GM12864 (cell line): ENCODE measurements at regions not wholly inside any gene's neighbourhood (a gene's known extent, or its start where the extent isn't known, plus 50 kb on each side); places are given as distances from the start of the nearest gene placed in this dataset.
A peak's percentile ranks its signal among the peaks of the same experiment; 100 is the strongest.
"Not testable (repeated sequence)": the region's sequence is repeated elsewhere in the genome, so short reads cannot be mapped to it uniquely, and the experiment has no call there.

Experiments used
- DNase-seq: peaks from one replicate; pipeline ENCODE4 v3.0.0-alpha.2; 2011; ENCODE audit warnings: low read depth
- H3K4me3 ChIP-seq: 2 replicates; pipeline ENCODE4 v1.5.1; 2011; ENCODE audit warnings: mild to moderate bottlenecking, low read depth, low read length, control low read depth
- TF ChIP-seq, protein P1 (sequence below): IDR thresholded peaks from 2 replicates; pipeline ENCODE4 v1.5.1; 2011; ENCODE audit warnings: low read depth, mild to moderate bottlenecking, moderate library complexity, low read length, control low read depth, inconsistent platforms; ENCODE audit errors: missing control alignments

DNA sequence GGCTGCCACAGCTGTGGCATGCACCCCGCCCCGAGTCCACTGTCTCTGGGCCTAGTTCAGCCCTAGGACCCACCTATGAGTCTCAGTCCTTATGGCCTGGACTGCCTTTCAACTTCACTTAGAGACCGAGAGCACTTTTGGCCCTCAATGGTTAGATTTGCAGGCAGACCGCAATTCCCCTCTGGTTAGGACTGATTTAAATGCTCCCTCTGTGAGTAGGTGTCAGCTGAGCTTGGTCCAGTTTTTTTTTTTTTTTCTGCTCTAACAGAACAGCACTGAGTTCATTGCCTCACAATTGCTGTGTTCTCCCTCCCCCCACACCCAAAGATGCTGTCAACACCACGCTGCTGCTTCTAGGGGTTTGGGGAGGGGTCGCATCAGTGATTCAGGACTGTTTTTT, 143.2 kb downstream of the BMP15 start:
- TF ChIP-seq, protein P1, sequence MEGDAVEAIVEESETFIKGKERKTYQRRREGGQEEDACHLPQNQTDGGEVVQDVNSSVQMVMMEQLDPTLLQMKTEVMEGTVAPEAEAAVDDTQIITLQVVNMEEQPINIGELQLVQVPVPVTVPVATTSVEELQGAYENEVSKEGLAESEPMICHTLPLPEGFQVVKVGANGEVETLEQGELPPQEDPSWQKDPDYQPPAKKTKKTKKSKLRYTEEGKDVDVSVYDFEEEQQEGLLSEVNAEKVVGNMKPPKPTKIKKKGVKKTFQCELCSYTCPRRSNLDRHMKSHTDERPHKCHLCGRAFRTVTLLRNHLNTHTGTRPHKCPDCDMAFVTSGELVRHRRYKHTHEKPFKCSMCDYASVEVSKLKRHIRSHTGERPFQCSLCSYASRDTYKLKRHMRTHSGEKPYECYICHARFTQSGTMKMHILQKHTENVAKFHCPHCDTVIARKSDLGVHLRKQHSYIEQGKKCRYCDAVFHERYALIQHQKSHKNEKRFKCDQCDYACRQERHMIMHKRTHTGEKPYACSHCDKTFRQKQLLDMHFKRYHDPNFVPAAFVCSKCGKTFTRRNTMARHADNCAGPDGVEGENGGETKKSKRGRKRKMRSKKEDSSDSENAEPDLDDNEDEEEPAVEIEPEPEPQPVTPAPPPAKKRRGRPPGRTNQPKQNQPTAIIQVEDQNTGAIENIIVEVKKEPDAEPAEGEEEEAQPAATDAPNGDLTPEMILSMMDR: no peak
- no peak for DNase-seq
- no peak overlapping the region for H3K4me3 ChIP-seq

DNA sequence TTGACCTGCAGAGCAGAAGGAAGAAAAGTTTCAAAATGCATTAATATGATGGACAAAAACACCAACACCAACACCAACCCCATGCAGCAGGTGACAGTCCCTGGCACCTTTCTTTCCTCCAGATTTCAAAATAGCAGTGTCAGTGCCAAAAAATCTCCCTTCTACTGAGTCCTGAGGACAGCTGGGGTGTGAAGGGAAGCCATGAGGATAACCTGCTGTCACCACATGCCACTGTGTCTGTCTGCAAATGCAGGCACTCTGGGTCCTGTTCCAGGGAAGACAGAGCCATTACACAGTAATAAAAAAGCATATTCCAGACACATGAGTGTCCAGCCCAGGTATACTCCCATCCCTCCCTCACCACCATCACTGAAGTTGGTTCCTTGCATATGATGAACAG, 187.5 kb downstream of the BMP15 start:
- TF ChIP-seq, protein P1: no peak
- DNase-seq: no peak

DNA sequence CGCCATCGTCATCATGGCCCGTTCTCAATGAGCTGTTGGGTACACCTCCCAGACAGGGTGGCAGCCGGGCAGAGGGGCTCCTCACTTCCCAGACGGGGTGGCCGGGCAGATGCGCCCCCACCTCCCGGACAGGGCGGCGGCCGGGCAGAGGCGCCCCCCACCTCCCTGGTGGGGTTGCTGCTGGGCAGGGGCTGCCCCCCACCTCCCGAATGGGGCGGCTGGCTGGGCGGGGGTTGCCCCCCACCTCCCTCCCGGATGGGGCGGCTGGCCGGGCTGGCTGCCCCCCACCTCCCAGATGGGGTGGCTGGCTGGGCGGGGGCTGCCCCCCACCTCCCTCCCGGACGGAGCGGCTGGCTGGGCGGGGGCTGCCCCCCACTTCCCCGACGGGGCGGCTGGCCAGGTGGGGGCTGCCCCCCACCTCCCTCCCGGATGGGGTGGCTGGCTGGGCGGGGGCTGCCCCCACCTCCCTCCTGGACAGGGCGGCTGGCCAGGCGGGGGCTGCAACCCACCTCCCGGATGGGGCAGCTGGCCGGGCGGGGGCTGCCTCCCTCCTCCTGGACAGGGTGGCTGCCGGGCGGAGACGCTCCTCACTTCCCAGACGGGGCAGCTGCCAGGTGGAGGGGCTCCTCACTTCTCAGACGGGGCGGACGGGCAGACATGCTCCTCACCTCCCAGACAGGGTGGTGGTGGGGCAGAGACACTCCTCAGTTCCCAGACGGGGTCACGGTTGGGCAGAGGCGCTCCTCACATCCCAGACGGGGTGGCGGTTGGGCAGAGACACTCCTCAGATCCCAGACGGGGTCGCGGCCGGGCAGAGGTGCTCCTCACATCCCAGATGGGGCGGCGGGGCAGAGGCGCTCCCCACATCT, 208.8 kb downstream of the BMP15 start:
- DNase-seq, H3K4me3 ChIP-seq: not testable (repeated sequence)

More for the DNA sequence above, 187.5 kb downstream of the BMP15 start:
- H3K4me3 ChIP-seq: no peak overlapping the region

DNA sequence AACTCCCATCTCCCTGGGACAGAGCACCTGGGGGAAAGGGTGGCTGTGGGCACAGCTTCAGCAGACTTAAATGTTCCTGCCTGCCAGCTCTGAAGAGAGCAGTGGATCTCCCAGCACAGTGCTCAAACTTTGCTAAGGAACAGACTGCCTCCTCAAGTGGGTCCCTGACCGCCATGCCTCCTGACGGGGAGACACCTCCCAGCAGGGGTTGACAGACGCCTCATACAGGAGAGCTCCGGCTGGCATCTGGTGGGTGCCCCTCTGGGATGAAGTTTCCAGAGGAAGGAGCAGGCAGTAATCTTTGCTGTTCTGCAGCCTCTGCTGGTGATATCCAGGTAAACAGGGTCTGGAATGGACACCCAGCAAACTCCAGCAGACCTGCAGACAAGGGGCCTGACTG, 206.9 kb upstream of the NUDT10 start:
- not testable (repeated sequence) for DNase-seq, H3K4me3 ChIP-seq

DNA sequence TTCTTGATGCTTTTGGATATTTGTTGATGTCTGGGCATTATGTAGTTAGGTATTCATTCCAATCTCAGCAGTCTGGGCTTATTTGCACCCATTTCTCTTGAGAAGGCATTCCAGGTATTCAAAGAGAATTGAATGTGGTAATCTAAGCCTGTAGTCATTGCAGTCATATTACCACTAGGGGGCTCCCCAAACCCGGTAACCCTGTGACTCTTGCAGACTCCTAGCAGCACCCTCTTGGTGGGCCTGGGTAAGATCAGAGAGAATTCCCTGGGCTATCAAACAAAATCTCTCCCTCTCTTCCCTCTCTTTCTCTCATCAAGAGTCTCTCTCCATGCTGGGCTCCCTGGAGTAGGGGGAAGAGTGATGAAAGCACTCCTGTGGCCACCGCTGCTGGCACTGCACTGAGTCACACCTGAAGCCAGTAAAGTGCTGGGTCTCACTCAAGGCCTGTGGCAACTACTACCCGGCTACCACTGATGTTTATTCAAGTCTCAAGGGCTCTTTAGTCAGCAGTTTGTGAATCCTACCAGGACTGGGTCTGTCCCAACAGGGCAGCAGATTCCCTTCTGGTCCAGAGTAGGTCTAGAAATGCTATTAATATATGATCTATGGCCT, 187.7 kb upstream of the NUDT10 start:
- no peak for DNase-seq

DNA sequence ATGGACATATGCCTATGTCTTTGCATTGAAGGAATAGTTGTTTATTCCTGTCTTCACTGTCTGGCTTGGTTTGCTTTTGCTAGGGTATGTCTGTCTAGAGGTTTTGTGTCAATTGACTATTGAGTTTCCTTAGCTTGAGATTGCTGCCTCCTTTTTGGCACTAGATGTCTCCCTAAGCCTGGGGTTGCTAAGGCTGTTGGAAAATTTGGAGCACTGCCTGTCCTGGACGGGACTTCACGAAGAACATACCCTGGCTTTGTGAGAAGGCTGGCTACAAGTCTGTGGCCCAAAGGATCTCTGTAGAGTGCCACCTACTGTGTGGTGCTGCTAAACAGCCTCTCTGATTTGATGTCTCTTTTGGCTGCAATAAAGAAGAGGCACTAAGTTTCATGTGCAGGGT, 183.8 kb upstream of the NUDT10 start:
- H3K4me3 ChIP-seq: no peak overlapping the region
- TF ChIP-seq, protein P1: no peak
- DNase-seq: no peak

More for the DNA sequence above, 187.7 kb upstream of the NUDT10 start:
- no peak overlapping the region for H3K4me3 ChIP-seq
- TF ChIP-seq, protein P1: peak; percentile 73

DNA sequence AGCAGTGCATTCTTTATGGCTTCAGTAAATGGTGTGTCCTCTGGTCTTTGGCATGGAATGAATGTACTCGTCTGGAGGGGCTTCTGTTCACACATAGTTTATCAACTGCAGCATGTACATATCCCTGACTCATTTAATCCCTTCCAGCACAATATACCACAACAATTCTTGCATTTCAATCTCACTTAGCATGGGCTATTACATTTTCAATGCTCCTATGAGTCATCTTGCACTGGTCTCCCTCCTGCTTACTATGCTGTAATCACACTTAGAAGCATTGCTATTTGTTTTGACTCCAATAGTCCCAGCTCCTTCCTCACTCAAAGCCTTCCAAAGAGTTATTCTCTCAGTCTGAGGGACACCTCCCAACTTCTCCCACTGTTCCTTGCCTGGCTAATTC, 180.9 kb upstream of the NUDT10 start:
- no peak overlapping the region for H3K4me3 ChIP-seq
- no peak for DNase-seq
- TF ChIP-seq, protein P1: no peak

DNA sequence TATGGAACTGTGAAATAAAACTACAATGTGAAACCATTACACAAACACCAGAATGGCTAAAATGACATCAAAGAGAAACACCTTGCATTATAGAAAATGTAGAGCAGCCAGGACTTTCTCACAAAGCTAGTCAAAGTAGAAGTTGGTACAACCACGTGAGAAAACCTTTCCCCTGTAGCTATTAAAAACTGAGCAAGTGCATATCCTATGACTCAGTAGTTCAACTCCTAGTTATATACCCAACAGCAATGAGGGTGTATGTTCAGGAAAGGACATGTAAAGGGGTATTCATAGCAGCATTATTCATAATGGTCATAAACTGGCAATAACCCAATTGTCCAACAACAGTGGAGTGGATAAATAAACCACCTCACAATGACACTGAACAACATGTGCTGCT, 177.5 kb upstream of the NUDT10 start:
- DNase-seq: no peak
- H3K4me3 ChIP-seq: no peak overlapping the region
- TF ChIP-seq, protein P1: no peak
